GM18520 (cell line): ENCODE measurements at regions not wholly inside any gene's neighbourhood (a gene's known extent, or its start where the extent isn't known, plus 50 kb on each side); places are given as distances from the start of the nearest gene placed in this dataset.
A peak's percentile ranks its signal among the peaks of the same experiment; 100 is the strongest.

ENCODE experiments used
- ATAC-seq: cut with Tn5 transposase; IDR thresholded peaks from one replicate; pipeline ENCODE4 v1.9.1; 2021; ENCODE audit not compliant: unreplicated experiment

DNA sequence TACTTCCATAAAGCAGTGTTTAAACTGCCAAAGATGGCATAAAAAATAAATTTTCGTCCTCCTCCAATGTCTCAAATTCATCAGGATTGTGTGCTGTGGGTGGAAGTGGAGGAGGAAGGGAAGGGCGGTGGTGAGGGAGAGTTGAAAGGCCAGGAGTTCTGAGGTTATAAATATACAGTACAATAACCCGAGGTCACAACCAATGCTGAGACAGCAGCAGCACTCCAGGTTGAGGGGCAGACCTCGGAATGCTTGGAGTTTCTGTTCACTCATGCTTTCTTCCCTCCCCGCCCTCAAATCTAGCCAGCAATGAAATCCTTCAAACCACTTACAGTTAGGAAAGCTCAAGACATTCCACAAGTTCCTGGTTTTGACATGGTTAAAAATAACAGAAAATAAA, 134.0 kb upstream of the SMAD1 start:
- ATAC-seq, result no peak

- ATAC-seq, result no peak
These were observed 135.6 kb upstream of the SMAD1 start for GRCh38 chr4:145346081-145346480.

GRCh38 chr4:145345401-145345800, 136.3 kb upstream of the SMAD1 start:
- no peak for ATAC-seq

DNA sequence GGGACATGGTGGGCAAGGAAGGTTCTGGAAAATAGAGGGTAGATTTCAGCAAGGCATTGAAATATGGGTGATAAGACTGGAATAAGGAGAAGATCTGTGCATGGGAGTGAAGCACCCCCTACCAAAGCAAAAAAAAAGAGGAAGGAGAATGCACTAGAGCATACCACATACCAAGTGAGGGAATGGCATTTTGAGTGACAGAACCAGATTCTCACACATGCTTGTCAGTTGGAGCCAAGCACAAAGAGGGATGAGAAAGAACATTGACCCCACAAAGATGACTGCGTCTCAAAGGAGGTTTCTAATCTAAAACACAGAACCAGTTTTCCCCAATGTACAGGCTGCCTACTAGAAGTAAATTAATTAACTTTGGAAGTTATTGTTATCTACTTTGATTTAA, 140.3 kb upstream of the SMAD1 start:
- no peak for ATAC-seq

GRCh38 chr4:145340071-145340675, 141.5 kb upstream of the SMAD1 start:
- ATAC-seq, result no peak

GRCh38 chr4:145339075-145339725, 142.5 kb upstream of the SMAD1 start:
- no peak for ATAC-seq

DNA sequence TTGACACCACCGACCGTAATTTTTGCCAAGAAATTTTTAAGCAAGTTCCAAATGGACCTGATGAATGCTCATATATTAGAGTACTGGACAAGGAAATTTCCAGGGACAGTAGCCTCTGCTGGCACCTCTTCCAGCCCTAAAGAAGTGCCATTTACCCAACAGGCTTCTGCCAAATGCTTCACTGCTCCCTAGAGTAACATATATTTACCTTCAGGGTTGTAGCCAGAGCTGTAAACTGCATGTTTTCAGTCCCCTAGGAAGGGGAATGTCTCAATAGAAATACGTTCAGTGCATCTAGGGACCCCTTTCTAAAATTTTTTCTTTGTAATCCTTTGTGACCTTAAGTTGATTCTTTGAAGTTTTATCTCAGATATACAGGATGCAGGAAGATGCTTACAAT, 143.1 kb upstream of the SMAD1 start:
- ATAC-seq, result no peak

DNA sequence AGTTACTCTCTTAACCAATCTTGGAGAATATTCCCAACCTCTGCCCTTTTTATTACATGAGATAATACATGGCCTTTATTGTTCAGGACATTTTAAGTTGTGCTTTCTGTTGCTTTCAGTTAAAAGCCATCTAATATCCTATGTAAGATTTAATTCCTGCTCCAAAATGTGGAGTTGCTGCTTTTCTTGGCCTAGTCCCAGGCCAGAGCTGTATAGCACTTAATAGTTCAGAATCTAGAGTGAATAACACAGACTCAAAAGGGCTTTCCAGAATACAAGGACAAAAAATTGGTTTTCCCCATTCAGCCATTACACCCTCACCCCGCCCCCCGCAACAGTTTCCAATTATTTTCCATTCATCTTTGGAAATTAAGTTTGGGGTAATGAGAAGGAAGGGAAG, 144.3 kb upstream of the SMAD1 start:
- ATAC-seq, result no peak

DNA sequence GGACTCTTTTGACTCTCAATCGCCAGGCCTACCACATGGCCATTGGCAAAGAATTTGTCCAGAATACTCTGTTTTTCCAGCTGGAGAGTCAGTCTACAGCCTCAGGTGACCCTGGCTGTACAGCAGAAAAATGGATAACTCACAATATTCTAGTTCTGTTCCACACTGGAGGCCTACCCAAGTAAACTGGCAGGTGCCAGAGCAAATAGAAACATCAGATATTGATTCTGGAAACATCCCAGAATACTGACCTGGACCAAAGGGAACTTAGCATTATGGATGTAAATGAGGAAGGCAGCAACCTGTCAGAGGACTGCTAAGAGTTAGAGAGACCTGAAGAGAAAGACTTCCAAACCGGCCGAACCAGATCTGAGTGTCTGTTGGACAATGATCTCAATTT, 147.9 kb upstream of the SMAD1 start:
- ATAC-seq, result no peak

GRCh38 chr4:145326491-145326890, 146.1 kb upstream of the OTUD4 start:
- no peak for ATAC-seq

DNA sequence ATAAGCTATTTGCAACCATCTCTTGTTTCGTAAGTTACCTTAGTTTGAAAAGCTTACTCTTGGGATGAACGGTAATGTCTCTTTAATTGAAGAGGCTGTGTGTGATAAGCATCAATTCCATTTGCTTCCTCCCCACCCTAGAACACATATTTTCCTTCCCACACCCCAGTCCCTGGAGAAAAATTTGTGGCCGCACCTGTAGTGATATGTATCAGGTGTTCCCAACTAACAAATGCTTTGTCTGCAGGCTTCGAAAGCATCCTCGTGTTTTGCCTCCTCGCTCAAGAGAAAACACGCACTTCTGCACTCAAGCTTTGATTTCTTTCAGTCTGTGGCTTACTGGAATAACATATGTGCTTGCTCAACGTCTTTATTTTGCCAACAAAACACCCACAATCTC, 143.8 kb upstream of the OTUD4 start:
- ATAC-seq, result no peak

DNA sequence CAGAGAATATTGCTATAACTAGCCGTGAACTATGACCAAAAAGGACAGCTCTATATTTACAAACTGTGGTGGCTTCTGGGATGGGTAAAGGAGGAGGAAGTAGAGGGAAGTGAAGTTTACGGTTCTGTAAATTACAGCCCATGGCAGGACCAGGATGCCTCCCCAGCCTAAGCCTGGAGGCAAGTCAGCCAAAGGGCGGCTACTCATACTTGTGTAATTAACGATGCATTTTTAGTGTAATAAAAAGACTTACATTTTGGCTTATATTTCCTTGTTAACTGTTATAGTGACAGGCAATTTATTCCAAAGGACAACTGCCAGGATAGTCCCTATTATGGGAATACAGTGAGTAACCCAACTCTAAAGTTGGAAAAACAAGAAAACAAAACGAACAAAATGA, 139.9 kb upstream of the OTUD4 start:
- no peak for ATAC-seq

GRCh38 chr4:145319751-145320150, 139.4 kb upstream of the OTUD4 start:
- no peak for ATAC-seq

DNA sequence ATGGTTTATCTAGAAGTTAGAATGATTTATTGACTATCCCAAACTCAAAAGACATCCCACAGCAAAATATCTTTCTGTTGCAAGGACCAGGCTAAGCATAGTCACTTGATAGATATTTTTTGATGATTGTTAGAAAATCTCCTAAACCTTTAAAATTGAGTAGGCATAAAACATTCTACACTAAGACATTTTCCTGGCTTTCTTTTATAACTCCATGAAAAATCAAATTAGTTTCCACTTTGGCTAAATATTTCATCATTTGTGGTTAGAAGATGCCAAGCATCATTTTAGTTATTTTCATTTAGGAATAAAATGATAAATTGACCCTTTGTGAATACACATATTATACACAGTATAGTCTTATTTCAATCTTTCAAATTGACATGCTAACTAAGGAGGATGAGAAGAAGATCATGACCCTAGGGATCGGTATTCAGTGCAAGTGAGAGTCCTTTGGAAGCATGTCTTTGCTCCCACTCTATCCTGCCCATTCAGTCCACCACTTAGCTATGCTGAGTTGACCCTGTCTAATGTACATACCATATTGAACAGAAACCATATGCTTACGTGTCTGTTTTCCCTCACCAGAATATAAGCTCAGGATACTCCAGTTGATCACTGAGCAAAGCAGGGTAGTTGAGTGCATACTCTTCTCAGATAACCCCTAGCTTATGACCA, 136.6 kb upstream of the OTUD4 start:
- ATAC-seq, result no peak

DNA sequence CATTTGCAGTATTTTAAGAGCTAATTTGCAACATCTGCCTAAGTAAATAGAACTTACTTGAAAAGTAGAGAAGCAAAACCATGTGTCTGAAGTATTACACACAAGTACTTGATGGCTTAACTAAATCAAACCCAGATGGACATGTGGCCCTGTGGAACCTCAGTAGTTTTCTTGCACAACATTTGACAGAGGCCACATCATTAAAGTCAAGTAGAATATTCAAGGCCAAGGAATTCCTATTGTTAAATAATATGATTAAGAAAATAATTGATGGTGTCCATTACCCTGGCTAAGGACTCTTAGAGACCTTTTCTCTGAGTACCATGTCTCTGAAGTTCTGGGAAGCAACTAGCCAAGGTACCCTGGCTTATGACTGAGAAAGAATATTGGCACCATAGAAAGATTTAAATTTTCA, 135.4 kb upstream of the OTUD4 start:
- no peak for ATAC-seq

GRCh38 chr4:145308598-145308997, 128.2 kb upstream of the OTUD4 start:
- no peak for ATAC-seq

- no peak for ATAC-seq
These were observed 127.5 kb upstream of the OTUD4 start for GRCh38 chr4:145307763-145308430.

- ATAC-seq, result no peak
These were observed 126.7 kb upstream of the OTUD4 start for GRCh38 chr4:145307120-145307519.

DNA sequence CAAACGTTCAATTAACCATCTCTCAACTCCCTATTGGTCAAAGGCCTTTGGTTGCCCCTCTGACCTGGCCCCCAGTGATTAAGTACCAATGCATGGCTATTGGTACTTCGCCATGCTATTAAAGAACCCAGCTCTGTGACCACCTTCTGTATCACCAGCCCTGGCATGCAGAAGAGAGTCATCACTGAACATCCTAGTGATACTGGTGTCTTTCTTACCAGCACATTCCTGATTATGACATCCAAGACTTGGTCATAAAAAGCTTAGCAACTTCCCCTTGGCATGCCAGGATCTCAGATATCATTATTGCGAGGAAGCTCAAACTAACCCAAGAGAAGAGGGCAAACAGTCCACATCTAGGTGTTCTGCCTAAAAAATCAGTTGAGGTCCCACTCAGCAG, 122.3 kb upstream of the OTUD4 start:
- no peak for ATAC-seq

GRCh38 chr4:145301386-145302080, 121.1 kb upstream of the OTUD4 start:
- ATAC-seq, result no peak

- ATAC-seq, result peak; percentile 81
These were observed 119.1 kb upstream of the OTUD4 start for GRCh38 chr4:145299380-145300076.
